Activated naive CD4-positive, alpha-beta T cell treated with anti-CD3 and anti-CD28 coated beads for 36 hours (primary cell): ENCODE measurements at regions not wholly inside any gene's neighbourhood (a gene's known extent, or its start where the extent isn't known, plus 50 kb on each side); places are given as distances from the start of the nearest gene placed in this dataset.
"Not testable (repeated sequence)": the region's sequence is repeated elsewhere in the genome, so short reads cannot be mapped to it uniquely, and the experiment has no call there.

Experiments used
- CTCF ChIA-PET: fragments of 350-600 bp; sonication (Branson Sonifier 250); formaldehyde crosslinking; loops from one replicate; lab custom pipeline; 2021; ENCODE audit warnings: antibody characterized with exemption; lab: Charles Lee
- DNase-seq: peaks from one replicate; pipeline ENCODE4 v3.0.0-alpha.2; 2020
- H3K27ac Mint-ChIP-seq: one replicate; pipeline ENCODE4 v1.8.0; 2021; ENCODE audit warnings: mild to moderate bottlenecking, mixed read lengths
- H3K27me3 Mint-ChIP-seq: one replicate; pipeline ENCODE4 v1.8.0; 2021; ENCODE audit warnings: low read depth, mixed read lengths
- H3K36me3 Mint-ChIP-seq: one replicate; pipeline ENCODE4 v1.8.0; 2021; ENCODE audit warnings: low read depth, mixed read lengths
- H3K4me1 Mint-ChIP-seq: one replicate; pipeline ENCODE4 v1.8.0; 2021; ENCODE audit warnings: low read depth, mixed read lengths
- H3K4me3 Mint-ChIP-seq: one replicate; pipeline ENCODE4 v1.8.0; 2021; ENCODE audit warnings: mild to moderate bottlenecking, moderate library complexity, mixed read lengths
- H3K9me3 Mint-ChIP-seq: one replicate; pipeline ENCODE4 v1.8.0; 2021; ENCODE audit warnings: mixed read lengths
- intact Hi-C: fragments of 100-400 bp; cut with micrococcal nuclease; formaldehyde crosslinking; loops from one replicate; pipeline ENCODE4 v1.15.1; 2023

- CTCF ChIA-PET, result interaction anchor here (1.0 kb wide), 1 partner anchor 15 kb away, joined by 3 read pairs; no protein-coding TSS in a partner anchor
- intact Hi-C loops, result no loop called here
- H3K9me3 Mint-ChIP-seq, result peaks cover 6% of the 10 kb centered on the region
Measured at GRCh38 chr10:33086100-33086499, 128.1 kb upstream of the ITGB1 start.

GRCh38 chr10:33085313-33085833 lies 127.3 kb upstream of the ITGB1 start:
- CTCF ChIA-PET, result no interaction called here

More at GRCh38 chr10:33086100-33086499, 128.1 kb upstream of the ITGB1 start:
- Mint-ChIP-seq H3K27me3 (no peaks in the 10 kb centered on the region), H3K27ac (no peak overlapping the region), H3K4me3 (no peak overlapping the region), H3K4me1 (peaks cover 16% of the 10 kb centered on the region), H3K36me3 (peaks cover 3% of the 10 kb centered on the region)
- DNase-seq, result no peak

GRCh38 chr10:33084453-33084852 lies 126.4 kb upstream of the ITGB1 start:
- peaks cover 5% of the 10 kb centered on the region for H3K9me3 Mint-ChIP-seq
- intact Hi-C loops, result no loop called here
- H3K4me1 Mint-ChIP-seq, result peaks cover 16% of the 10 kb centered on the region
- H3K4me3 Mint-ChIP-seq, result no peak overlapping the region
- no peaks in the 10 kb centered on the region for H3K27me3 Mint-ChIP-seq
- no peak overlapping the region for H3K27ac Mint-ChIP-seq
- CTCF ChIA-PET, result interaction anchor here (1.2 kb wide), 1 partner anchor 14 kb away, joined by 3 read pairs; no protein-coding TSS in a partner anchor
- DNase-seq, result no peak
- H3K36me3 Mint-ChIP-seq, result peaks cover 3% of the 10 kb centered on the region

More at GRCh38 chr10:33085313-33085833, 127.3 kb upstream of the ITGB1 start:
- Mint-ChIP-seq H3K27ac (no peak overlapping the region), H3K4me1 (peaks cover 16% of the 10 kb centered on the region), H3K4me3 (no peak overlapping the region), H3K27me3 (no peaks in the 10 kb centered on the region), H3K9me3 (peaks cover 8% of the 10 kb centered on the region), H3K36me3 (peaks cover 3% of the 10 kb centered on the region)
- intact Hi-C loops, result no loop called here
- DNase-seq, result no peak

- H3K4me3 Mint-ChIP-seq, result no peak overlapping the region
- H3K27me3 Mint-ChIP-seq, result no peaks in the 10 kb centered on the region
- CTCF ChIA-PET, result interaction anchor here (0.7 kb wide), 1 partner anchor 45 kb away, joined by 3 read pairs; no protein-coding TSS in a partner anchor
Measured at GRCh38 chr10:33082373-33082895, 124.4 kb upstream of the ITGB1 start.

GRCh38 chr10:33080467-33080866 lies 122.4 kb upstream of the ITGB1 start:
- H3K27ac Mint-ChIP-seq, intact Hi-C loops: not testable (repeated sequence)

More at GRCh38 chr10:33082373-33082895, 124.4 kb upstream of the ITGB1 start:
- Mint-ChIP-seq H3K36me3 (no peaks in the 10 kb centered on the region), H3K4me1 (peaks cover 9% of the 10 kb centered on the region), H3K27ac (no peak overlapping the region), H3K9me3 (peaks cover 2% of the 10 kb centered on the region)
- intact Hi-C loops, result no loop called here
- DNase-seq, result no peak

GRCh38 chr10:33074443-33074842 lies 116.4 kb upstream of the ITGB1 start:
- no peaks in the 10 kb centered on the region for H3K4me1 Mint-ChIP-seq
- no peak for DNase-seq
- H3K4me3 Mint-ChIP-seq, result no peak overlapping the region
- intact Hi-C loops, result no loop called here
- no peak overlapping the region for H3K27ac Mint-ChIP-seq
- CTCF ChIA-PET, result interaction anchor here (2.8 kb wide), 1 partner anchor 81 kb away, joined by 9 read pairs; no protein-coding TSS in a partner anchor
- no peaks in the 10 kb centered on the region for H3K9me3 Mint-ChIP-seq
- H3K36me3 Mint-ChIP-seq, result no peaks in the 10 kb centered on the region
- H3K27me3 Mint-ChIP-seq, result no peaks in the 10 kb centered on the region

More at GRCh38 chr10:33080467-33080866, 122.4 kb upstream of the ITGB1 start:
- DNase-seq, H3K27me3 Mint-ChIP-seq, H3K4me3 Mint-ChIP-seq, CTCF ChIA-PET, H3K9me3 Mint-ChIP-seq, H3K4me1 Mint-ChIP-seq, H3K36me3 Mint-ChIP-seq: not testable (repeated sequence)

- H3K4me1 Mint-ChIP-seq, result no peaks in the 10 kb centered on the region
- no peak for DNase-seq
- no peak overlapping the region for H3K27ac Mint-ChIP-seq
- no peak overlapping the region for H3K4me3 Mint-ChIP-seq
- no peaks in the 10 kb centered on the region for H3K27me3 Mint-ChIP-seq
- H3K9me3 Mint-ChIP-seq, result no peaks in the 10 kb centered on the region
- intact Hi-C loops, result loop anchor here (2.0 kb wide), 1 partner anchor 83 kb away; no protein-coding TSS in a partner anchor
- H3K36me3 Mint-ChIP-seq, result no peaks in the 10 kb centered on the region
- CTCF ChIA-PET, result interaction anchor here (2.8 kb wide), 1 partner anchor 82 kb away, joined by 9 read pairs; no protein-coding TSS in a partner anchor
Measured at GRCh38 chr10:33073641-33074415, 115.8 kb upstream of the ITGB1 start.

GRCh38 chr10:33071857-33072256 lies 113.8 kb upstream of the ITGB1 start:
- intact Hi-C loops, result loop anchor here (2.0 kb wide), 1 partner anchor 85 kb away; no protein-coding TSS in a partner anchor

GRCh38 chr10:33070101-33070500 lies 112.1 kb upstream of the ITGB1 start:
- Mint-ChIP-seq H3K4me3 (no peak overlapping the region), H3K9me3 (no peaks in the 10 kb centered on the region), H3K4me1 (peaks cover 2% of the 10 kb centered on the region), H3K36me3 (no peaks in the 10 kb centered on the region), H3K27ac (no peak overlapping the region), H3K27me3 (no peaks in the 10 kb centered on the region)
- DNase-seq, result no peak
- CTCF ChIA-PET, result interaction anchor here (0.8 to 1.5 kb wide), 2 partner anchors 61 to 85 kb away, joined by 3 to 4 read pairs; no protein-coding TSS in a partner anchor
- intact Hi-C loops, result no loop called here

More at GRCh38 chr10:33071857-33072256, 113.8 kb upstream of the ITGB1 start:
- Mint-ChIP-seq H3K36me3 (no peaks in the 10 kb centered on the region), H3K27me3 (no peaks in the 10 kb centered on the region), H3K4me1 (peaks cover 2% of the 10 kb centered on the region), H3K4me3 (no peak overlapping the region), H3K27ac (no peak overlapping the region), H3K9me3 (no peaks in the 10 kb centered on the region)
- no peak for DNase-seq
- CTCF ChIA-PET, result interaction anchor here (2.8 kb wide), 1 partner anchor 84 kb away, joined by 9 read pairs; no protein-coding TSS in a partner anchor

- CTCF ChIA-PET, result interaction anchor here (0.5 to 0.8 kb wide), 2 partner anchors 42 to 90 kb away, joined by 3 read pairs; no protein-coding TSS in a partner anchor
- intact Hi-C loops, result no loop called here
- no peaks in the 10 kb centered on the region for H3K36me3 Mint-ChIP-seq
- no peak for DNase-seq
- no peaks in the 10 kb centered on the region for H3K27me3 Mint-ChIP-seq
- no peak overlapping the region for H3K4me3 Mint-ChIP-seq
- H3K27ac Mint-ChIP-seq, result no peak overlapping the region
- no peaks in the 10 kb centered on the region for H3K9me3 Mint-ChIP-seq
- peaks cover 2% of the 10 kb centered on the region for H3K4me1 Mint-ChIP-seq
Measured at GRCh38 chr10:33067917-33068316, 109.9 kb upstream of the ITGB1 start.

GRCh38 chr10:33067481-33067880 lies 109.5 kb upstream of the ITGB1 start:
- CTCF ChIA-PET, result interaction anchor here (0.5 to 0.9 kb wide), 4 partner anchors 42 to 265 kb away, joined by 3 read pairs; no protein-coding TSS in a partner anchor
- no peaks in the 10 kb centered on the region for H3K36me3 Mint-ChIP-seq

More at GRCh38 chr10:33067481-33067880, 109.5 kb upstream of the ITGB1 start:
- Mint-ChIP-seq H3K27ac (no peak overlapping the region), H3K4me3 (no peak overlapping the region), H3K4me1 (peaks cover 2% of the 10 kb centered on the region), H3K9me3 (no peaks in the 10 kb centered on the region), H3K27me3 (no peaks in the 10 kb centered on the region)
- DNase-seq, result no peak
- intact Hi-C loops, result no loop called here
